IPS-20b (cell line): ENCODE measurements at regions not wholly inside any gene's neighbourhood (a gene's known extent, or its start where the extent isn't known, plus 50 kb on each side); places are given as distances from the start of the nearest gene placed in this dataset.

Experiments
- H3K27ac ChIP-seq: one replicate; pipeline ENCODE4 v1.5.1; 2013; ENCODE audit warnings: low read length
- H3K27me3 ChIP-seq: 2 replicates; pipeline ENCODE4 v1.6.1; 2013; ENCODE audit warnings: mild to moderate bottlenecking, low read length, inconsistent platforms; ENCODE audit not compliant: insufficient read depth
- H3K36me3 ChIP-seq: 2 replicates; pipeline ENCODE4 v1.6.1; 2013; ENCODE audit warnings: low read depth, mild to moderate bottlenecking, inconsistent platforms, low read length, moderate library complexity; ENCODE audit not compliant: insufficient read depth
- H3K4me1 ChIP-seq: 2 replicates; pipeline ENCODE4 v1.6.1; 2013; ENCODE audit warnings: mild to moderate bottlenecking, control low read depth, inconsistent platforms, low read length, moderate library complexity; ENCODE audit not compliant: insufficient read depth
- H3K4me3 ChIP-seq: 2 replicates; pipeline ENCODE4 v1.5.1; 2013; ENCODE audit warnings: mild to moderate bottlenecking, low read length, inconsistent platforms
- H3K9ac ChIP-seq: 2 replicates; pipeline ENCODE4 v1.6.1; 2013; ENCODE audit warnings: low read depth, mild to moderate bottlenecking, inconsistent platforms, low read length, moderate library complexity
- H3K9me3 ChIP-seq: 2 replicates; pipeline ENCODE4 v1.6.1; 2013; ENCODE audit warnings: mild to moderate bottlenecking, low read depth, low read length, inconsistent platforms; ENCODE audit not compliant: insufficient read depth

- Histone ChIP-seq H3K9ac (no peak overlapping the region), H3K4me1 (no peaks in the 10 kb centered on the region), H3K27ac (no peak overlapping the region), H3K9me3 (peaks cover 18% of the 10 kb centered on the region), H3K36me3 (no peaks in the 10 kb centered on the region), H3K4me3 (no peak overlapping the region), H3K27me3 (no peaks in the 10 kb centered on the region)
These were observed 238.9 kb downstream of the IPMK start for GRCh38 chr10:58028597-58029366.

GRCh38 chr10:58027426-58027825 lies 240.3 kb downstream of the IPMK start:
- Histone ChIP-seq H3K9me3 (peaks cover 21% of the 10 kb centered on the region), H3K36me3 (no peaks in the 10 kb centered on the region), H3K9ac (no peak overlapping the region), H3K27me3 (no peaks in the 10 kb centered on the region), H3K4me3 (no peak overlapping the region), H3K4me1 (no peaks in the 10 kb centered on the region), H3K27ac (no peak overlapping the region)

GRCh38 chr10:58026036-58026435 lies 241.7 kb downstream of the IPMK start:
- Histone ChIP-seq H3K9ac (no peak overlapping the region), H3K27me3 (no peaks in the 10 kb centered on the region), H3K27ac (no peak overlapping the region), H3K4me1 (no peaks in the 10 kb centered on the region), H3K9me3 (peaks cover 24% of the 10 kb centered on the region), H3K4me3 (no peak overlapping the region), H3K36me3 (no peaks in the 10 kb centered on the region)

- no peak overlapping the region for H3K4me3 ChIP-seq
- H3K4me1 ChIP-seq = no peaks in the 10 kb centered on the region
- H3K9ac ChIP-seq = no peak overlapping the region
- H3K27ac ChIP-seq = no peak overlapping the region
- no peaks in the 10 kb centered on the region for H3K27me3 ChIP-seq
- H3K36me3 ChIP-seq = no peaks in the 10 kb centered on the region
- peaks cover 34% of the 10 kb centered on the region for H3K9me3 ChIP-seq
These were observed 244.2 kb downstream of the IPMK start for GRCh38 chr10:58023341-58024073.

GRCh38 chr10:58019863-58020537 lies 247.7 kb downstream of the IPMK start:
- H3K9me3 ChIP-seq = peaks cover 21% of the 10 kb centered on the region
- no peak overlapping the region for H3K27ac ChIP-seq
- no peak overlapping the region for H3K4me3 ChIP-seq
- H3K4me1 ChIP-seq = peaks cover 4% of the 10 kb centered on the region; the same call in 1 of the 2 replicates
- H3K27me3 ChIP-seq = no peaks in the 10 kb centered on the region
- H3K9ac ChIP-seq = no peak overlapping the region
- H3K36me3 ChIP-seq = no peaks in the 10 kb centered on the region

GRCh38 chr10:58017719-58018367 lies 249.9 kb downstream of the IPMK start:
- Histone ChIP-seq H3K27me3 (no peaks in the 10 kb centered on the region), H3K4me1 (peaks cover 4% of the 10 kb centered on the region; the same call in 1 of the 2 replicates), H3K27ac (peak overlapping the region; percentile 57)

GRCh38 chr10:58016614-58017013 lies 251.1 kb downstream of the IPMK start:
- peaks cover 18% of the 10 kb centered on the region for H3K9me3 ChIP-seq
- no peaks in the 10 kb centered on the region for H3K36me3 ChIP-seq
- peak overlapping the region; percentile 21; the same call in 1 of the 2 replicates for H3K4me3 ChIP-seq
- H3K9ac ChIP-seq = no peak overlapping the region
- H3K27me3 ChIP-seq = no peaks in the 10 kb centered on the region
- H3K4me1 ChIP-seq = peaks cover 4% of the 10 kb centered on the region; the same call in 1 of the 2 replicates
- no peak overlapping the region for H3K27ac ChIP-seq

More at GRCh38 chr10:58017719-58018367, 249.9 kb downstream of the IPMK start:
- no peak overlapping the region for H3K9ac ChIP-seq
- peaks cover 21% of the 10 kb centered on the region for H3K9me3 ChIP-seq
- no peak overlapping the region for H3K4me3 ChIP-seq
- no peaks in the 10 kb centered on the region for H3K36me3 ChIP-seq

- Histone ChIP-seq H3K27ac (no peak overlapping the region), H3K4me1 (peaks cover 4% of the 10 kb centered on the region; the same call in 1 of the 2 replicates), H3K27me3 (no peaks in the 10 kb centered on the region), H3K9me3 (peaks cover 5% of the 10 kb centered on the region; the same call in 1 of the 2 replicates), H3K36me3 (no peaks in the 10 kb centered on the region), H3K9ac (no peak overlapping the region), H3K4me3 (no peak overlapping the region)
These were observed 253.3 kb downstream of the IPMK start for GRCh38 chr10:58014436-58014835.

GRCh38 chr10:58013406-58013805 lies 254.3 kb downstream of the IPMK start:
- Histone ChIP-seq H3K27me3 (no peaks in the 10 kb centered on the region), H3K9ac (no peak overlapping the region), H3K36me3 (no peaks in the 10 kb centered on the region), H3K27ac (no peak overlapping the region), H3K9me3 (peaks cover 5% of the 10 kb centered on the region; the same call in 1 of the 2 replicates), H3K4me3 (no peak overlapping the region), H3K4me1 (peaks cover 4% of the 10 kb centered on the region; the same call in 1 of the 2 replicates)

GRCh38 chr10:58010073-58010702 lies 257.5 kb downstream of the IPMK start:
- no peak overlapping the region for H3K9ac ChIP-seq
- no peak overlapping the region for H3K27ac ChIP-seq
- no peaks in the 10 kb centered on the region for H3K27me3 ChIP-seq
- no peaks in the 10 kb centered on the region for H3K36me3 ChIP-seq
- no peaks in the 10 kb centered on the region; the same call in 1 of the 2 replicates for H3K4me1 ChIP-seq
- H3K4me3 ChIP-seq = no peak overlapping the region
- no peaks in the 10 kb centered on the region for H3K9me3 ChIP-seq

GRCh38 chr10:58003945-58004344 lies 263.7 kb downstream of the IPMK start:
- H3K4me1 ChIP-seq = no peaks in the 10 kb centered on the region
- H3K4me3 ChIP-seq = no peak overlapping the region
- H3K36me3 ChIP-seq = no peaks in the 10 kb centered on the region
- H3K9me3 ChIP-seq = no peaks in the 10 kb centered on the region
- H3K27ac ChIP-seq = no peak overlapping the region
- H3K27me3 ChIP-seq = no peaks in the 10 kb centered on the region
- H3K9ac ChIP-seq = no peak overlapping the region
